ENCODE measurements at regions not wholly inside any gene's neighbourhood (a gene's known extent, or its start where the extent isn't known, plus 50 kb on each side); places are given as distances from the start of the nearest gene placed in this dataset.

DNA sequence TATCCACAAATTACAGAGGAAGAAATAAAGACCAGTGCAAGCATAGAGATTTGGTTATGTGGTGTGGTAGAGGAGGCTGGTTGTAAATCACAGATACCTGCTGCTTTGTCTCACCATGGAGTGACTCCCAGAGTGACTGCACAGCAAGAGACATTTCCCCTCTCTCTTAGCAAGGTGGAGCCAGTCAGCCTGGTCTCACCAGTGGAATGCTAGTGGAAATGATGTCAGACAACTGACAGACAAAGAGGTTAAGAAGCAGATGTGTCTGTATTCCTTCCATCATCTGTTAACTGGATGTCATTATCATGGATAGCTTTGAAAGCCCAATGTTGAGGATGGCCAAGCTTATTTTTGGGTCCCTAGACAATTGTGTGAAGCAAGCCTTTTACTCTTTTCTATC lies 509.4 kb upstream of the SEMA6A start:
- no peak for TF ChIP-seq EZH2 (IDR thresholded peaks at IDR 0.05; ENCODE audit: low read depth)
- TF ChIP-seq, protein P1, sequence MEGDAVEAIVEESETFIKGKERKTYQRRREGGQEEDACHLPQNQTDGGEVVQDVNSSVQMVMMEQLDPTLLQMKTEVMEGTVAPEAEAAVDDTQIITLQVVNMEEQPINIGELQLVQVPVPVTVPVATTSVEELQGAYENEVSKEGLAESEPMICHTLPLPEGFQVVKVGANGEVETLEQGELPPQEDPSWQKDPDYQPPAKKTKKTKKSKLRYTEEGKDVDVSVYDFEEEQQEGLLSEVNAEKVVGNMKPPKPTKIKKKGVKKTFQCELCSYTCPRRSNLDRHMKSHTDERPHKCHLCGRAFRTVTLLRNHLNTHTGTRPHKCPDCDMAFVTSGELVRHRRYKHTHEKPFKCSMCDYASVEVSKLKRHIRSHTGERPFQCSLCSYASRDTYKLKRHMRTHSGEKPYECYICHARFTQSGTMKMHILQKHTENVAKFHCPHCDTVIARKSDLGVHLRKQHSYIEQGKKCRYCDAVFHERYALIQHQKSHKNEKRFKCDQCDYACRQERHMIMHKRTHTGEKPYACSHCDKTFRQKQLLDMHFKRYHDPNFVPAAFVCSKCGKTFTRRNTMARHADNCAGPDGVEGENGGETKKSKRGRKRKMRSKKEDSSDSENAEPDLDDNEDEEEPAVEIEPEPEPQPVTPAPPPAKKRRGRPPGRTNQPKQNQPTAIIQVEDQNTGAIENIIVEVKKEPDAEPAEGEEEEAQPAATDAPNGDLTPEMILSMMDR (conservative IDR thresholded peaks at IDR 0.05), result no peak
